Tongue (tissue), 1 donor: ENCODE measurements at regions not wholly inside any gene's neighbourhood (a gene's known extent, or its start where the extent isn't known, plus 50 kb on each side); places are given as distances from the start of the nearest gene placed in this dataset.
"Not testable (repeated sequence)": the region's sequence is repeated elsewhere in the genome, so short reads cannot be mapped to it uniquely, and the experiment has no call there.

Experiments used
- DNase-seq: peaks from one replicate; pipeline ENCODE4 v3.0.0-alpha.2; 2015

GRCh38 chr5:121105921-121106320, 641.8 kb downstream of the PRR16 start:
- no peak for DNase-seq

GRCh38 chr5:121106721-121107690, 642.9 kb downstream of the PRR16 start:
- DNase-seq: not testable (repeated sequence)

- DNase-seq: no peak
Observed at GRCh38 chr5:121108725-121109124, 644.6 kb downstream of the PRR16 start.

- DNase-seq: no peak
Observed at GRCh38 chr5:121109817-121110216, 645.7 kb downstream of the PRR16 start.

GRCh38 chr5:121121786-121122185, 657.7 kb downstream of the PRR16 start:
- no peak for DNase-seq

GRCh38 chr5:121138495-121138907, 674.4 kb downstream of the PRR16 start:
- no peak for DNase-seq

GRCh38 chr5:121138952-121139351, 674.9 kb downstream of the PRR16 start:
- DNase-seq: no peak

- DNase-seq: no peak
Observed at GRCh38 chr5:121144764-121145163, 680.7 kb downstream of the PRR16 start.

- no peak for DNase-seq
Observed at GRCh38 chr5:121151534-121151933, 687.4 kb downstream of the PRR16 start.

- no peak for DNase-seq
Observed at GRCh38 chr5:121152411-121152810, 688.3 kb downstream of the PRR16 start.

- no peak for DNase-seq
Observed at GRCh38 chr5:121156565-121156964, 692.5 kb downstream of the PRR16 start.

- peak; percentile 40 for DNase-seq
Observed at GRCh38 chr5:121158451-121158850, 693.2 kb upstream of the FTMT start.

- DNase-seq: no peak
Observed at GRCh38 chr5:121160591-121160990, 691.1 kb upstream of the FTMT start.

GRCh38 chr5:121164632-121165031, 687.0 kb upstream of the FTMT start:
- no peak for DNase-seq

- DNase-seq: no peak
Observed at GRCh38 chr5:121171361-121171760, 680.3 kb upstream of the FTMT start.

GRCh38 chr5:121171834-121172233, 679.8 kb upstream of the FTMT start:
- no peak for DNase-seq

GRCh38 chr5:121174351-121174750, 677.3 kb upstream of the FTMT start:
- DNase-seq: no peak

- no peak for DNase-seq
Observed at GRCh38 chr5:121175986-121176385, 675.7 kb upstream of the FTMT start.

GRCh38 chr5:121182788-121183490, 668.7 kb upstream of the FTMT start:
- no peak for DNase-seq

GRCh38 chr5:121188849-121189248, 662.8 kb upstream of the FTMT start:
- no peak for DNase-seq

GRCh38 chr5:121189342-121190305, 662.1 kb upstream of the FTMT start:
- DNase-seq: peak; percentile 81
